ENCODE measurements at regions not wholly inside any gene's neighbourhood (a gene's known extent, or its start where the extent isn't known, plus 50 kb on each side); places are given as distances from the start of the nearest gene placed in this dataset.
"Not testable (repeated sequence)": the region's sequence is repeated elsewhere in the genome, so short reads cannot be mapped to it uniquely, and the experiment has no call there.

DNA sequence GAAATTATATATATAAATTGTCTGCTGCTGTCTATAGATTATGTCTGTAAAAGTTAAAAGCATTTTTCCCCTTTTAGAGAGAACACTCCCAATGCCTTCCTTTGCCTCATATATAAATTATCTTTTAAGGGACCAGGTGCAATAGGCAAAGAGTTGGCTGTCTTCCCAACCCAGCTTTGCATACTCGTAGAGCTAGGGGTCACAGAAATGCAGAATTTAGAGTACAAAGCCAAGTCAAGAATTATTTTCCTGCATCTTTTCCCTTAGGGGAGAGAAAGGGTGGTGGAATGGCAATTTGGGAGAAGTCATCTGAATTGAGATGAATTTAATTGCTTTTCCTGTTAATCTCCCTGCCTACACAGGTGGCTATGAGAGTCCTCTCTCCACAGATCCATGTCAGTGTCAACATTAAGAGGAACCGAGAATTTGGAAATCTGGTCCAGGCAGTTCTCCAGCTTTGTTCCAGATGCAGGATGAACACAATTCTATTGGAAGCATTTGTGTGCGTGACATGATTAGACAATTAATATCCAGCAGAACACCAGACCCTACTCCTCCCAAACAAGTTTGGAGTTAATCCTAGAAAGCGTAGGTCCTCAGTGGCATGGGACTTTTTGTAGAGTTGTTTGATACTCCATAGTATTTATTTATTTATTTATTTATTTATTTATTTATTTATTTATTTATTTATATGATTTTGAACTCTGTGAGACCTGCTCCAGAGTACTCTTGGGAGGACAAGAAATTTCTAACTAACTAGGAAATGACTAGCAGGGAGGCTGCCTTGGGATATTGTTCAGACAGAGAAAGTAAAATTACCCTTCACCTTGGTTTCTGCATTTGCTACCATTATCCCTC is 80.3 kb upstream of the SKAP2 start:
- no peaks in the 10 kb centered on the region for H3K9me3 ChIP-seq
- H3K4me1 ChIP-seq (ENCODE audit: control insufficient read depth in 1 of 2, insufficient read depth in 1 of 2, low read depth in 1 of 2, low read length in 1 of 2): no peaks in the 10 kb centered on the region
- H3K4me3 ChIP-seq (ENCODE audit: low read depth in 1 of 2, low read length in 1 of 2): no peak overlapping the region
- no peak overlapping the region for H3K27ac ChIP-seq
- no peaks in the 10 kb centered on the region for H3K27me3 ChIP-seq
- no peaks in the 10 kb centered on the region for H3K36me3 ChIP-seq
- TF ChIP-seq, protein P1, sequence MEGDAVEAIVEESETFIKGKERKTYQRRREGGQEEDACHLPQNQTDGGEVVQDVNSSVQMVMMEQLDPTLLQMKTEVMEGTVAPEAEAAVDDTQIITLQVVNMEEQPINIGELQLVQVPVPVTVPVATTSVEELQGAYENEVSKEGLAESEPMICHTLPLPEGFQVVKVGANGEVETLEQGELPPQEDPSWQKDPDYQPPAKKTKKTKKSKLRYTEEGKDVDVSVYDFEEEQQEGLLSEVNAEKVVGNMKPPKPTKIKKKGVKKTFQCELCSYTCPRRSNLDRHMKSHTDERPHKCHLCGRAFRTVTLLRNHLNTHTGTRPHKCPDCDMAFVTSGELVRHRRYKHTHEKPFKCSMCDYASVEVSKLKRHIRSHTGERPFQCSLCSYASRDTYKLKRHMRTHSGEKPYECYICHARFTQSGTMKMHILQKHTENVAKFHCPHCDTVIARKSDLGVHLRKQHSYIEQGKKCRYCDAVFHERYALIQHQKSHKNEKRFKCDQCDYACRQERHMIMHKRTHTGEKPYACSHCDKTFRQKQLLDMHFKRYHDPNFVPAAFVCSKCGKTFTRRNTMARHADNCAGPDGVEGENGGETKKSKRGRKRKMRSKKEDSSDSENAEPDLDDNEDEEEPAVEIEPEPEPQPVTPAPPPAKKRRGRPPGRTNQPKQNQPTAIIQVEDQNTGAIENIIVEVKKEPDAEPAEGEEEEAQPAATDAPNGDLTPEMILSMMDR (IDR thresholded peaks at IDR 0.05): no peak

DNA sequence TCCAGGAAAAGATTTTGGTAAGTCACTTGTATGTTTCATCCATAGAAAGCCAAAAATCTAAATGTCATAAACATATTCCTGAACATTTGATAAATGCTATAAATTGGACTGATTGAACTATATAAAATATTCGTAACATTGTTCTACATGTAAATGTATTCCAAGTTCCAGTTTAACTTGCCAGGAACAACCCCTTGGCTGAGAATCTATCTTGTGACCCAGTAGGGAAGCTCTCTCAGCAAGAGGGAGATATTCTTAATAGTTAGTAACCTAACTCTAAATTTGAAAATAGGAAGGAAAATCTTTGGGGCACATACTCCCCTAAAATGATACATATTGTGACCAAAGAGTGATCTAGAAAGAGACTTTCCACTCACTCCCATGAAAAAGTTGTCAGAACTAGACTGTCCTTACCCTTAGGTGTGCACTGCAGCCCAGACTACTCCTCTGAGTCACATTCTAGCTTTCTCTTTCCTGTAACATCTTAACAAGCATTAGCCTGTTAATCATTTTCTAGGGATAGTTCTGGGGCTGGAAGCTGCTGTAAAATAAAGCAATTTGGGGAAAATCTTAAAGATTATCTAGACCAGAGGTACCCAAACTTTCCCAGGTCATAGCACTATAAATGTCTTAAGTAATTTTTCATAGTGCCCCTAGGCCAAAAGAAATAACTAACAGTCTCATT is 73.7 kb upstream of the SKAP2 start:
- no peaks in the 10 kb centered on the region for H3K27me3 ChIP-seq
- no peak overlapping the region for H3K4me3 ChIP-seq (ENCODE audit: low read depth in 1 of 2, low read length in 1 of 2)
- H3K4me1 ChIP-seq (ENCODE audit: control insufficient read depth in 1 of 2, insufficient read depth in 1 of 2, low read depth in 1 of 2, low read length in 1 of 2): no peaks in the 10 kb centered on the region
- H3K9me3 ChIP-seq: no peaks in the 10 kb centered on the region
- H3K27ac ChIP-seq: peak overlapping the region; percentile 4
- TF ChIP-seq, protein P1 (IDR thresholded peaks at IDR 0.05): no peak
- H3K36me3 ChIP-seq: no peaks in the 10 kb centered on the region

DNA sequence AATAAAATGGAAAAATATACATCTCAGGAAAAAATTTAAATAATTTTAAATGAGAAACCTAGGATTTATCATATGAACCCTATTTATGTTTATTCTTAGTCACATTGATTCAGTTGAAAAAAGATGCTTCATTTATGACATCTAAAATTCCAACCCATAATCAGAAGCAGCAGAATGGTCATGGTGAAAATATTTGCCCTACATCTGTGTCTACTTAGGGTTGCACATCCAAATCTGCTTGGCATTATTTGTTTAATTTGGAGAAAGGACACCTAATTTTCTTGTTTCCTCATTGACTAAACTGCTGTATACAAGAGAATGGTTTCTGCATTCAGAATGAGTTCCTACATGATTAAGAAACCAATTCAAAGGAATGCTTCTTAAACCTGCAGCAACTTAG is 72.9 kb upstream of the SKAP2 start:
- Histone ChIP-seq H3K9me3 (no peaks in the 10 kb centered on the region), H3K27me3 (no peaks in the 10 kb centered on the region), H3K36me3 (no peaks in the 10 kb centered on the region), H3K4me1 (ENCODE audit: control insufficient read depth in 1 of 2, insufficient read depth in 1 of 2, low read depth in 1 of 2, low read length in 1 of 2) (no peaks in the 10 kb centered on the region), H3K27ac (no peak overlapping the region), H3K4me3 (ENCODE audit: low read depth in 1 of 2, low read length in 1 of 2) (no peak overlapping the region)
- TF ChIP-seq, protein P1 (IDR thresholded peaks at IDR 0.05): no peak

DNA sequence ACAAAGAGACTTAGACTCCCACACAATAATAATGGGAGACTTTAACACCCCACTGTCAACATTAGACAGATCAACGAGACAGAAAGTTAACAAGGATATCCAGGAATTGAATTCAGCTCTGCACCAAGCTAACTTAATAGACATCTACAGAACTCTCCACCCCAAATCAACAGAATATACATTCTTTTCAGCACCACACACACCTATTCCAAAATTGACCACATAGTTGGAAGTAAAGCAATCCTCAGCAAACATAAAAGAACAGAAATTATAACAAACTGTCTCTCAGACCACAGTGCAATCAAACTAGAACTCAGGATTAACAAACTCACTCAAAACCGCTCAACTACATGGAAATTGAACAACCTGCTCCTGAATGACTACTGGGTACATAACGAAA is 68.2 kb upstream of the SKAP2 start:
- H3K36me3 ChIP-seq, H3K27me3 ChIP-seq: not testable (repeated sequence)

DNA sequence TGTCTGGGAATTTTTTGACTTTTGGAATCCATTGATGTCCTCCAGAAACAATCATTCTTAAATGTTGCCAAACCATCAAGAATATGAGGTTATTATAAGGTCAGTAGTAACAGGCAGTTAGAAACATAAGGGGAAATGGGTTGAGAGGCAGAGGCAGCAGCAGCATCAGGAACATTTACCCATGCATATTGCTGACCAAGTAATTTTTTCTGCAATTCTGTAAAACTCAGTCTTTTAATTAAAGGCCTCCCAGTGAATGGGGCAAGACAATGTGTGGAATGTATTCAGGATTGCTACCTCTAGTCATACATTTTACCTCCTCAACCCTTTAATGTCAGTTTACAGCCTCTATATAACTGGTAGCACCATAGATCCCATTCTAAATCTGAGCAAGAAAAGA is 66.5 kb upstream of the SKAP2 start:
- Histone ChIP-seq H3K27ac (no peak overlapping the region), H3K4me3 (ENCODE audit: low read depth in 1 of 2, low read length in 1 of 2) (no peak overlapping the region), H3K36me3 (no peaks in the 10 kb centered on the region), H3K4me1 (ENCODE audit: control insufficient read depth in 1 of 2, insufficient read depth in 1 of 2, low read depth in 1 of 2, low read length in 1 of 2) (no peaks in the 10 kb centered on the region), H3K9me3 (no peaks in the 10 kb centered on the region), H3K27me3 (no peaks in the 10 kb centered on the region)
- TF ChIP-seq, protein P1 (IDR thresholded peaks at IDR 0.05): no peak

More for the DNA sequence above, 68.2 kb upstream of the SKAP2 start:
- H3K27ac ChIP-seq; H3K9me3 ChIP-seq; H3K4me3 ChIP-seq (ENCODE audit: low read depth in 1 of 2, low read length in 1 of 2); H3K4me1 ChIP-seq (ENCODE audit: control insufficient read depth in 1 of 2, insufficient read depth in 1 of 2, low read depth in 1 of 2, low read length in 1 of 2): not testable (repeated sequence)

DNA sequence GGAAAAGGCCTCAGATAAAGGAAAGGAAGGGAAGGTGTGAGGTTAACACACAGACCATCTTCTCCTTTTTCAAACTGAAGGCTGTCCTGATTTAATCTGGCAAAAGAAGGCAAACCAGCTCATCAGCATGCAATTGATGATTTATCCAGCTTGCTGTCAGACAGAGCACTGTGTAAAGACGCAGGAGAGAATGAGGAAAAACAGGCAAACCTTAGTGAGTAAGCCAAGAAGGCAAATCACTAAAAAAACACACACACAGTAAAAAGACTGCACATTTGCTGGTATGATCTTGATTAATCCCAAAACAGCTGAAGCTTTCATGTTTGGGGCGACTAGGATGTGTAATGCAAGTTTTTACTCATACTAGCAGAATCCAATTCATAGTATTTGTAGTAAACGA is 65.8 kb upstream of the SKAP2 start:
- Histone ChIP-seq H3K36me3 (no peaks in the 10 kb centered on the region), H3K4me3 (ENCODE audit: low read depth in 1 of 2, low read length in 1 of 2) (no peak overlapping the region), H3K4me1 (ENCODE audit: control insufficient read depth in 1 of 2, insufficient read depth in 1 of 2, low read depth in 1 of 2, low read length in 1 of 2) (no peaks in the 10 kb centered on the region), H3K9me3 (no peaks in the 10 kb centered on the region), H3K27me3 (no peaks in the 10 kb centered on the region), H3K27ac (no peak overlapping the region)
- TF ChIP-seq, protein P1 (IDR thresholded peaks at IDR 0.05): no peak

Data from neutrophil (primary cell).